Pancreas (tissue), 10 donors: ENCODE measurements at regions not wholly inside any gene's neighbourhood (a gene's known extent, or its start where the extent isn't known, plus 50 kb on each side); places are given as distances from the start of the nearest gene placed in this dataset.
A peak's percentile ranks its signal among the peaks of the same experiment; 100 is the strongest.
"Not testable (repeated sequence)": the region's sequence is repeated elsewhere in the genome, so short reads cannot be mapped to it uniquely, and the experiment has no call there.

Experiments
- ATAC-seq, 4 donors: fragments of 200-7000 bp; cut with Tn5 transposase; one replicate each; pipeline versions ENCODE4 v1.8.0 to v1.9.1; 2020; ENCODE audit warnings: mild to moderate bottlenecking in 4 of 4, moderate library complexity in 4 of 4
- DNase-seq, 6 donors: peaks; one replicate each; pipeline ENCODE4 v3.0.0-alpha.2; 2020
- FAIRE-seq: peaks from 2 replicates; lab custom pipeline; 2012; peaks lifted over from hg19 to GRCh38; lab: Jason Lieb, UNC
- H3K27ac ChIP-seq, 4 donors: fragments of 200-600 bp; sonication (generic); 1 replicate in 3 of 4; 2 replicates in 1 of 4; pipeline versions ENCODE4 v1.5.0 to v1.8.0; 2020
- H3K27me3 ChIP-seq, 4 donors: fragments of 200-600 bp; one replicate each; pipeline ENCODE4 v1.8.0; 2021
- H3K36me3 ChIP-seq, 3 donors: fragments of 200-600 bp; sonication (generic) in 1 of 3; one replicate each; pipeline versions ENCODE4 v1.5.0 to v1.8.0; 2020 to 2021
- H3K4me1 ChIP-seq, 3 donors: fragments of 200-600 bp; one replicate each; pipeline ENCODE4 v1.8.0; 2021
- H3K4me3 ChIP-seq, 4 donors: fragments of 200-600 bp; sonication (generic) in 2 of 4; one replicate each; pipeline versions ENCODE4 v1.5.0 to v1.8.0; 2020 to 2021
- H3K9me3 ChIP-seq, 4 donors: fragments of 200-600 bp; one replicate each; pipeline ENCODE4 v1.8.0; 2021
- WGBS, 2 donors: extraction: QIAGEN DNeasy Blood & Tissue Kit; methylation state at CpG; one replicate each; pipeline ENCODE4 v1.1.7; 2013; 5-methylcytosine and 5-hydroxymethylcytosine counted together
- intact Hi-C, 3 donors: fragments of 100-400 bp; cut with DNase I; formaldehyde crosslinking; loops; one replicate each; pipeline versions ENCODE4 v1.11.1 to v1.14.2; 2022
- TF ChIP-seq, protein P1 (sequence below), 4 donors: fragments of 200-600 bp; sonication (generic) in 3 of 4; IDR thresholded peaks; one replicate each; pipeline versions ENCODE4 v1.5.0 to v1.8.0; 2021; ENCODE audit warnings: antibody characterized with exemption in 4 of 4
- donor health status: healthy with polysubstance abuse.
- donor health status: DM: no; HTN: no; CAD: no; lungs with moderate emphysema.
- donor health status: DM: no; HTN: no; CAD: no.
- donor health status: control.
- donor health status: control.
- donor health status: Bipolar disorder and iron deficiency.
- donor health status: DM: yes; HTN: yes; CAD: no.
- donor health status: DM: no; HTN: no; CAD: no.
- donor health status: DM: no; HTN: no; CAD: no.
- donor health status: DM: yes; HTN: yes; CAD: no.

DNA sequence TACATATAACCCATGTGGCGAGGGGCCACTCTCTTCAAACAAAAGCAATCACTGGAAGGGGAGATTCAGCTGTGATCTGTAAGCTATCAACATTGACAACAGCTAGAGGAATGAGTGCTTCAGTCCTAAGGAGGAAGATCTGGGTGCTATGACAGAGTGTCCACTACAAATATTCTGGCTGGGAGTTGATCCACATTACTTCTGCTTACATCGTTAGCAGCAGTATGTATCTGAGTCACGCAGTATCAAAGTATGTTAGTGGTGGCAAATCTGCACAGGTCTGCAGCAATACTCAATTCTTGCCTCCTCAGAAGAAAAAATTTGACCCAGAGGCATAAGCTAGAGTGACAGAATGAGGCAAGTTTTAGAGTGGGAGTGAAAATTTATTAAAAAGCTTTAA is 267.0 kb downstream of the PTH2R start:
- intact Hi-C loops = no loop called here
- DNase-seq = no peak
- FAIRE-seq = no peak
- Histone ChIP-seq H3K4me3 (no peak overlapping the region), H3K36me3 (no peaks in the 10 kb centered on the region), H3K9me3 (no peaks in the 10 kb centered on the region), H3K27me3 (no peaks in the 10 kb centered on the region), H3K27ac (no peak overlapping the region), H3K4me1 (no peaks in the 10 kb centered on the region)
- no peak for ATAC-seq
- WGBS, 2 donors = 86 to 91% methylated on average over 3 of the region's 3 CpGs
- TF ChIP-seq, protein P1, sequence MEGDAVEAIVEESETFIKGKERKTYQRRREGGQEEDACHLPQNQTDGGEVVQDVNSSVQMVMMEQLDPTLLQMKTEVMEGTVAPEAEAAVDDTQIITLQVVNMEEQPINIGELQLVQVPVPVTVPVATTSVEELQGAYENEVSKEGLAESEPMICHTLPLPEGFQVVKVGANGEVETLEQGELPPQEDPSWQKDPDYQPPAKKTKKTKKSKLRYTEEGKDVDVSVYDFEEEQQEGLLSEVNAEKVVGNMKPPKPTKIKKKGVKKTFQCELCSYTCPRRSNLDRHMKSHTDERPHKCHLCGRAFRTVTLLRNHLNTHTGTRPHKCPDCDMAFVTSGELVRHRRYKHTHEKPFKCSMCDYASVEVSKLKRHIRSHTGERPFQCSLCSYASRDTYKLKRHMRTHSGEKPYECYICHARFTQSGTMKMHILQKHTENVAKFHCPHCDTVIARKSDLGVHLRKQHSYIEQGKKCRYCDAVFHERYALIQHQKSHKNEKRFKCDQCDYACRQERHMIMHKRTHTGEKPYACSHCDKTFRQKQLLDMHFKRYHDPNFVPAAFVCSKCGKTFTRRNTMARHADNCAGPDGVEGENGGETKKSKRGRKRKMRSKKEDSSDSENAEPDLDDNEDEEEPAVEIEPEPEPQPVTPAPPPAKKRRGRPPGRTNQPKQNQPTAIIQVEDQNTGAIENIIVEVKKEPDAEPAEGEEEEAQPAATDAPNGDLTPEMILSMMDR (IDR thresholded peaks at IDR 0.05) = no peak

DNA sequence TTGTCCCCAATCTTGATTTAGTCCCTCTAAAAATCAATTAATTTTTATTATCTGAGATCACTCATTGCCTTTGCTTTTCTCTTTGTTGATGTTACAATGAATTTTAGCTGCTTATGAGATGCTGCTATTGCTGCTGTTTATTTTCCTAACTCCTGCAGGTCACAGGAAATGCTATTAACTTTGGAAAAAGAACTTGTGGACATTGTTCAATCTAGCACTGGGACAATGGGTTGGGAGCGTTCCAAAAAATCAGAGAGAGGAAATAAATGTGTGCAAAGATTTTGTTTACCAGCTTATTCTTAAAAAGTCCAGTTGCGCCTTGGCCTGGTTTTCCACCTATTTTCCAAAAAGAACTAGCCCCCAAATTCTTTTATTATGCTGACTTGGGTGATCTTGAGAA is 268.3 kb downstream of the PTH2R start:
- WGBS, 2 donors = 71 to 76% methylated on average over 2 of the region's 2 CpGs
- TF ChIP-seq, protein P1 (IDR thresholded peaks at IDR 0.05) = no peak
- no peak for ATAC-seq

DNA sequence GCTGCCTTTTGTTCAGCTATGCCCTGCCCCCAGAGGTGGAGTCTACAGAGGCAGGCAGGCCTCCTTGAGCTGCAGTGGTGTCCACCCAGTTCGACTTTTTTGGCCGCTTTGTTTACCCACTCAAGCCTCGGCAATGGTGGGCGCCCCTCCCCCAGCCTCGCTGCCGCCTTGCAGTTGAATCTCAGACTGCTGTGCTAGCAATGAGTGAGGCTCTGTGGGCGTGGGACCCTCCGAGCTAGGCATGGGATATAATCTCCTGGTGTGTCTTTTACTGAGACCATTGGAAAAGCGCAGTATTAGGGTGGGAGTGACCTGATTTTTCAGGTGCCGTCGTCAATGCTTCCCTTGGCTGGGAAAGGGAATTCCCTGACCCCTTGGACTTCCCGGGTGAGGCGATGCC is 279.3 kb downstream of the PTH2R start:
- H3K27me3 ChIP-seq, FAIRE-seq, intact Hi-C loops, H3K9me3 ChIP-seq, ATAC-seq, H3K27ac ChIP-seq, H3K4me1 ChIP-seq, H3K4me3 ChIP-seq, H3K36me3 ChIP-seq: not testable (repeated sequence)
- WGBS, 2 donors = 83 to 89% methylated on average over 13 of the region's 13 CpGs
- DNase-seq = peak in 2 of 6 donors; percentile 28 to 40

More for the DNA sequence above, 268.3 kb downstream of the PTH2R start:
- no peak overlapping the region for H3K27ac ChIP-seq
- H3K9me3 ChIP-seq = no peaks in the 10 kb centered on the region
- DNase-seq (no peak), FAIRE-seq (no peak)
- intact Hi-C loops = no loop called here
- H3K4me3 ChIP-seq = no peak overlapping the region
- no peaks in the 10 kb centered on the region for H3K4me1 ChIP-seq
- H3K36me3 ChIP-seq = no peaks in the 10 kb centered on the region
- H3K27me3 ChIP-seq = no peaks in the 10 kb centered on the region

DNA sequence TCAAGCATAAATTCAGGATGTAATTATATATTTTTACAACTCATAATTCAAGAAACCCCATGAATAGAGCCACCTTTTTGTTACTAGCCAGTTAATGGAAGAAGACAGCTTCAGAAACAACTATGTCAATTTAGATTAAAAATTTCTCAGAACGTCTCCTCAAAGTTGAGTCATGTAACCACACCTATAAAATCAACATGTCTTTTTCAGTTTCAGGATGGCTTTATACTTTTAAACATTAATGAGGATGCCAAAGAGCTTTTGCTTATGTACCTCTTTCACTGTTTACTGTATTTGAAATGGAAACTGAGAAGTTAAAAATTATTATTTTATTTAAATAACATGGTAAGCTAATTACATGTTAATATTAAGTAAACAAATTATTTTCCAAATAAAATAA is 280.1 kb downstream of the PTH2R start:
- no peak for ATAC-seq
- Histone ChIP-seq H3K27ac (no peak overlapping the region), H3K4me3 (no peak overlapping the region), H3K27me3 (no peaks in the 10 kb centered on the region), H3K9me3 (no peaks in the 10 kb centered on the region), H3K4me1 (no peaks in the 10 kb centered on the region), H3K36me3 (no peaks in the 10 kb centered on the region)
- WGBS, 2 donors = 53 to 74% methylated on average over 1 of the region's 1 CpG
- DNase-seq = no peak
- no peak for FAIRE-seq
- TF ChIP-seq, protein P1 (IDR thresholded peaks at IDR 0.05) = no peak
- intact Hi-C loops = no loop called here

DNA sequence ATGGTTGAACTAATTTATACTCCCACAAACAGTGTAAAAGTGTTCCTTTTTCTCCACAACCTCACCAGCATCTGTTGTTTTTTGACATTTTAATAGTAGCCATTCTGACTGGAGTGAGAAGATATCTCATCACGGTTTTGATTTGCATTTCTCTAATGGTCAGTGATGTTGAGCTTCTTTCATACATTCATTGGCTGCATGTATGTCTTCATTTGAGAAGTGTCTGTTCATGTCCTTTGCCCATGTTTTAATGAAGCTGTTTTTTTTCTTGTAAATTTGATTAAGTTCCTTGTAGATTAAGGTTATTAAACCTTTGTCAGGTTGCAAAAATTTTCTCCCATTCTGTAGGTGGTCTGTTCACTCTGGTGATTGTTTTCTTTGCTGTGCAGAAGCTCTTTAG is 281.1 kb downstream of the PTH2R start:
- H3K4me3 ChIP-seq, H3K4me1 ChIP-seq, ATAC-seq, H3K27ac ChIP-seq, H3K36me3 ChIP-seq, intact Hi-C loops, FAIRE-seq, DNase-seq, H3K27me3 ChIP-seq, H3K9me3 ChIP-seq: not testable (repeated sequence)
- 78 to 93% methylated on average over 1 of the region's 1 CpG for WGBS, 2 donors

DNA sequence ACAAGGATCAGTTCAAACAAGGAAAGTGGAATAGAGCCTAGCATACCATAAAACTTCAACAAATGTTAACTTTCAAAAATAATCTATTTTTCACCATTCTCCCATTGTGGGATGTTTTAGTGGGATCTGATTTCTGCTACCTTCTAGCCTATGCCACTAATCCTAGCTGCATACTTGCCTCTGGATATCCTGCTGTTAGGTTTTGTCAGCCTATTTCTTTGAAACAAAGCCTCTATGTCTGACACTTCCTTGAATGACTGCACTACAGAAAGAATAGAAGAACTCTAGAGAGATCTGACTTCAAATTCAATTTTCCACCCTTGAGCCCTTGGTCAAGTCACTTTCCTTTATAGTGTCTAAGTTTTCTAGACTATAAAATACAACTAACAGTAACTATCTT is 291.5 kb downstream of the PTH2R start:
- intact Hi-C loops = no loop called here
- FAIRE-seq = no peak
- Histone ChIP-seq H3K27ac (no peak overlapping the region), H3K9me3 (no peaks in the 10 kb centered on the region), H3K4me3 (no peak overlapping the region), H3K36me3 (no peaks in the 10 kb centered on the region), H3K27me3 (no peaks in the 10 kb centered on the region), H3K4me1 (no peaks in the 10 kb centered on the region)
- ATAC-seq = no peak
- no peak for DNase-seq
- TF ChIP-seq, protein P1 (IDR thresholded peaks at IDR 0.05) = no peak
